ENCODE measurements at regions not wholly inside any gene's neighbourhood (a gene's known extent, or its start where the extent isn't known, plus 50 kb on each side); places are given as distances from the start of the nearest gene placed in this dataset.
"Not testable (repeated sequence)": the region's sequence is repeated elsewhere in the genome, so short reads cannot be mapped to it uniquely, and the experiment has no call there.

- no peak for DNase-seq
Measured at GRCh38 chr16:88325087-88325750, 57.5 kb upstream of the ZNF469 start.

GRCh38 chr16:88325976-88326375, 56.8 kb upstream of the ZNF469 start:
- DNase-seq, result no peak

- no peak for DNase-seq
Measured at GRCh38 chr16:88326611-88327485, 55.9 kb upstream of the ZNF469 start.

GRCh38 chr16:88327561-88328312, 55.0 kb upstream of the ZNF469 start:
- no peak for DNase-seq

GRCh38 chr16:88328313-88328980, 54.3 kb upstream of the ZNF469 start:
- no peak for DNase-seq

GRCh38 chr16:88329726-88330700, 52.7 kb upstream of the ZNF469 start:
- no peak for DNase-seq

- DNase-seq, result no peak
Measured at GRCh38 chr16:88330971-88331890, 51.5 kb upstream of the ZNF469 start.

GRCh38 chr16:88331989-88332920, 50.5 kb upstream of the ZNF469 start:
- DNase-seq, result no peak

- DNase-seq, result not testable (repeated sequence)
Measured at GRCh38 chr16:88332921-88333825, 49.6 kb upstream of the ZNF469 start.

Measured in T-helper 9 cell (primary cell).